ENCODE measurements at regions not wholly inside any gene's neighbourhood (a gene's known extent, or its start where the extent isn't known, plus 50 kb on each side); places are given as distances from the start of the nearest gene placed in this dataset.

GRCh38 chr10:117757086-117757720 is 214.7 kb downstream of the EMX2 start:
- H3K36me3 ChIP-seq (ENCODE audit: low read depth, missing control alignments) = no peaks in the 10 kb centered on the region
- H3K27ac ChIP-seq = no peak overlapping the region
- TF ChIP-seq CTCF (IDR thresholded peaks at IDR 0.05) (no peak), POLR2A (IDR thresholded peaks at IDR 0.05) (no peak)
- H3K27me3 ChIP-seq = no peaks in the 10 kb centered on the region
- WGBS, 2 donors = 53 to 59% methylated on average over 9 of the region's 9 CpGs
- intact Hi-C loops (cut with DNase I; ENCODE audit: low total_unique reads) = no loop called here
- no peaks in the 10 kb centered on the region for H3K9me3 ChIP-seq
- DNase-seq = no peak
- H3K4me3 ChIP-seq = no peak overlapping the region
- no peaks in the 10 kb centered on the region for H3K4me1 ChIP-seq

DNA sequence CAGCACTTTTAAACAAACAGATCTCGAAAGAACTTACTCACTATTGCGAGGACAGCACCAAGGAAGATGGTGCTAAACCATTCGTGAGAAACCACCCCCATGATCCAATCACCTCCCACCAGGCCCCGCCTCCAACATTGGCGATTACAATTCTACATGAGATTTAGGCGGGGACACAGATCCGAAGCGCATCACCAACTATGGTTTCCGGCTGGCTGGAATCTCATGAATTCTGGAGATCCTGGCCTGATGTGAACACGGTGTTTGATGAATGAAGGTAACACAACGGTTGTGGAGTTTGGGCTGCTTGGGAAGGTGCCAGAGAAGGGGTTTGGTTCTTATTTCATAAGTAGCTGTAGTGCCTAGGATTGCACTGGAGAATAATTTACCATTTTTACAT is 216.7 kb downstream of the EMX2 start:
- H3K4me1 ChIP-seq = no peaks in the 10 kb centered on the region
- no peak overlapping the region for H3K27ac ChIP-seq
- intact Hi-C loops (cut with DNase I; ENCODE audit: low total_unique reads) = no loop called here
- H3K36me3 ChIP-seq (ENCODE audit: low read depth, missing control alignments) = no peaks in the 10 kb centered on the region
- 90 to 92% methylated on average over 11 of the region's 11 CpGs for WGBS, 2 donors
- no peak overlapping the region for H3K4me3 ChIP-seq
- H3K9me3 ChIP-seq = no peaks in the 10 kb centered on the region
- TF ChIP-seq POLR2A (IDR thresholded peaks at IDR 0.05) (no peak), CTCF (IDR thresholded peaks at IDR 0.05) (no peak)
- no peak for DNase-seq
- H3K27me3 ChIP-seq = no peaks in the 10 kb centered on the region

- intact Hi-C loops (cut with DNase I; ENCODE audit: low total_unique reads) = no loop called here
- no peaks in the 10 kb centered on the region for H3K27me3 ChIP-seq
- 26 to 36% methylated on average over 6 of the region's 6 CpGs for WGBS, 2 donors
Measured at GRCh38 chr10:117761695-117762094, 219.1 kb downstream of the EMX2 start.

DNA sequence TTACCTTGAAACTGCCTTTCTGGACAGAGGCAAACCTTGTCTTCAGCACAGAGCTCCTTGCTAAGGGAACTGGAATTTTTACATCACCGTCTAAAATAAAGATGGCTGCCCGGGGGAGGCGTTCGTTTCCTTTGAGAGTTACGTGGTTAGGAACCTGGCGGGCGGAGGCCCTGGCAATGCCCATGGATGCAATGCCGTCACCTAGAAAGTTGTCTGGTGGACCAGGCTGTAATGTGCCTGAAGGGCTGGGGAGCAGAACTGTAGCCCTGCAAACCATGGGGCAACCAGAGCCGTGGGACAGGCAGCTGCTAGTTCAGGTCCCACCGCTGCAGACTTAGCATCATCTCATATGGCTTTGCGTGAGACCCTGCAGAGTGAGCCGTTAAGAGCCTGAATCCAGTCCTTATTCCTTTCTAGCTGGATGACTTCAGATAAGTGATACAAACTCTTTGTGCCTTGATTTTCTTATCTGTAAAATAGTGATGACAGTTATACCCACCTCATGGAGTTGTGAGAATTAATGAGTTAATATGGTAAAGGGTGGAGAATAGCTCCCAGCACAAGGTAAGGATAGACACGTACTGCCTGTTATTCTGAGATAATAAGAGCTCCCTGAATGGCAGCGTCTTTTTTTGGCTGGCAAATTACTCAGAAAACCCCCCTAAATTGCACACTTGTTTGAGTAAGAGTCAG is 219.7 kb downstream of the EMX2 start:
- intact Hi-C loops (cut with DNase I; ENCODE audit: low total_unique reads) = no loop called here

More at GRCh38 chr10:117761695-117762094, 219.1 kb downstream of the EMX2 start:
- Histone ChIP-seq H3K9me3 (no peaks in the 10 kb centered on the region), H3K36me3 (ENCODE audit: low read depth, missing control alignments) (no peaks in the 10 kb centered on the region), H3K27ac (no peak overlapping the region), H3K4me1 (no peaks in the 10 kb centered on the region), H3K4me3 (peak overlapping the region in 1 of 2 donors; percentile 10)
- DNase-seq = no peak
- no peak for TF ChIP-seq CTCF (IDR thresholded peaks at IDR 0.05)
- TF ChIP-seq POLR2A (IDR thresholded peaks at IDR 0.05) = no peak

More for the DNA sequence above, 219.7 kb downstream of the EMX2 start:
- Histone ChIP-seq H3K27ac (no peak overlapping the region), H3K4me1 (no peaks in the 10 kb centered on the region), H3K36me3 (ENCODE audit: low read depth, missing control alignments) (no peaks in the 10 kb centered on the region), H3K9me3 (no peaks in the 10 kb centered on the region), H3K4me3 (peak overlapping the region in 1 of 2 donors; percentile 10), H3K27me3 (no peaks in the 10 kb centered on the region)
- TF ChIP-seq POLR2A (IDR thresholded peaks at IDR 0.05) (no peak), CTCF (IDR thresholded peaks at IDR 0.05) (no peak)
- WGBS, 2 donors = 60 to 63% methylated on average over 14 of the region's 14 CpGs
- no peak for DNase-seq

All from testis (tissue), 2 donors.